Breast epithelium (tissue), 3 donors: ENCODE measurements at regions not wholly inside any gene's neighbourhood (a gene's known extent, or its start where the extent isn't known, plus 50 kb on each side); places are given as distances from the start of the nearest gene placed in this dataset.

ENCODE experiments used
- CTCF ChIP-seq, 3 donors: fragments of 450-650 bp; IDR thresholded peaks; one replicate each; pipeline ENCODE4 v1.5.1; 2016 to 2017; ENCODE audit warnings: antibody characterized with exemption in 3 of 3, mild to moderate bottlenecking in 3 of 3, moderate library complexity in 3 of 3
- POLR2AphosphoS5 ChIP-seq, 3 donors: sonication (generic); formaldehyde crosslinking; IDR thresholded peaks; one replicate each; pipeline ENCODE4 v1.6.1; 2017; ENCODE audit warnings: antibody characterized with exemption in 3 of 3

GRCh38 chr20:48146877-48147276 is 361.6 kb upstream of the SULF2 start:
- TF ChIP-seq CTCF (IDR thresholded peaks at IDR 0.05) (no peak), POLR2AphosphoS5 (IDR thresholded peaks at IDR 0.05) (no peak)
